T-helper 1 cell treated with Interleukin-12 subunit alpha and Interleukin-12 subunit beta and Interleukin-4 antibody, amounts not matched to agents 30 μg/mL and 1 μg/mL, for 36 hours (primary cell): ENCODE measurements at regions not wholly inside any gene's neighbourhood (a gene's known extent, or its start where the extent isn't known, plus 50 kb on each side); places are given as distances from the start of the nearest gene placed in this dataset.

ENCODE experiments used
- H3K27ac Mint-ChIP-seq: one replicate; pipeline ENCODE4 v1.8.0; 2021; ENCODE audit warnings: mild to moderate bottlenecking, mixed read lengths
- H3K27me3 Mint-ChIP-seq: one replicate; pipeline ENCODE4 v1.8.0; 2021; ENCODE audit warnings: low read depth, mixed read lengths
- H3K36me3 Mint-ChIP-seq: one replicate; pipeline ENCODE4 v1.8.0; 2021; ENCODE audit warnings: low read depth, mixed read lengths
- H3K4me1 Mint-ChIP-seq: one replicate; pipeline ENCODE4 v1.8.0; 2021; ENCODE audit warnings: low read depth, mixed read lengths
- H3K4me3 Mint-ChIP-seq: one replicate; pipeline ENCODE4 v1.8.0; 2021; ENCODE audit warnings: mild to moderate bottlenecking, moderate library complexity, mixed read lengths
- H3K9me3 Mint-ChIP-seq: one replicate; pipeline ENCODE4 v1.8.0; 2021; ENCODE audit warnings: mixed read lengths

DNA sequence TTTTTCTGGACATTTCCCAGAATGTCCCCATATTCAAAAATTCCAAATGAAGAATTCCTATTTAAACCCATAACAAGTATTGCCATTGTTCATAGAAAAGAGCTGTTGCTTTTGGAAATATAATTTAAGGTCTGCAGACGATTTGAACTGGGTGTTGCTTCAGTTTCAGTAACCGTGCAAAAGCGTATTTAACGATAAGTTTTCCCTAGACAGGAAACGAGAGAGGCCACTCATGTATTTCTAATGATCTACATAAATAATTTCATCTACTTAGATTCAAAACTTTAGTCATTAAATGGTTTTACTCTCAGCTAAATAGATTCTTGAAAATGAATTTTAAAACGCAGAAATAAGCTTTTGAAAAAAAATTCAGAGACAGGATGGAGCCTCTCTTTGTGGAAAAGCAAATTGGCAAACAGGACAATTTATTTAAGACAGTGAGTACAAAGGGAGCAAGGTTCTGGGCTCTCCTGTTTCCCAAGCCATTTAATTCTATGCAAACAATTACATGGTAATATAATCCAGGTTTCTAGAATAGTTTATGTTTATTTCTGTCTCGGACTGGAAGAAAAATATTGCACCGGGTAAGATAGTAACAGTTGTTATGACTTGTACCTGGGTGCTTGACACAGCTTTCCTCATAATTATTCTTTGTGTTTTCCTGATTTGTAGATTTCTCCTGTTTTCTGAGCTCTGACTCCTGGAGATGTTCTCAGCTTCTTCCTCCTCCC, 263.0 kb downstream of the BAMBI start:
- Mint-ChIP-seq H3K9me3 (no peaks in the 10 kb centered on the region), H3K4me3 (no peak overlapping the region), H3K4me1 (no peaks in the 10 kb centered on the region), H3K27me3 (no peaks in the 10 kb centered on the region), H3K36me3 (no peaks in the 10 kb centered on the region), H3K27ac (no peak overlapping the region)

DNA sequence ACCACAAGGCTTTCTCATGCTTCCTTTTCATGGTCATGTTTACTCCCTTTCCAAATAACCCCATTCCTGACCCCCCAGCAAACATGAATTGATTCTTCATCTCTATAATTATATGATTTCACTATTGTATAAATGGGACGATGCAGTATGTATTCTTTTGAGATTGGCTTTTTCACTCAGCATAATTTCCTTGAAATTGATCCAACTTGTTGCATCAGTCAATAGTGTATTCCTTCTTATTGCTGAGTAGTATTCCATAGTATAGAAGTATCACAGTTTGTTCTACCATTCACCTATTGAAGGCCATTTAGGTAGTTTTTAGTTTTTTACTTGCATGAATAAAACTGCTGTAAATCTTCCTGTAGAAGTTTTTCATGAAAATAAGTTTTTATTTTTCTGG, 264.7 kb downstream of the BAMBI start:
- Mint-ChIP-seq H3K4me1 (no peaks in the 10 kb centered on the region), H3K27ac (no peak overlapping the region), H3K4me3 (no peak overlapping the region), H3K27me3 (no peaks in the 10 kb centered on the region), H3K9me3 (no peaks in the 10 kb centered on the region), H3K36me3 (no peaks in the 10 kb centered on the region)

DNA sequence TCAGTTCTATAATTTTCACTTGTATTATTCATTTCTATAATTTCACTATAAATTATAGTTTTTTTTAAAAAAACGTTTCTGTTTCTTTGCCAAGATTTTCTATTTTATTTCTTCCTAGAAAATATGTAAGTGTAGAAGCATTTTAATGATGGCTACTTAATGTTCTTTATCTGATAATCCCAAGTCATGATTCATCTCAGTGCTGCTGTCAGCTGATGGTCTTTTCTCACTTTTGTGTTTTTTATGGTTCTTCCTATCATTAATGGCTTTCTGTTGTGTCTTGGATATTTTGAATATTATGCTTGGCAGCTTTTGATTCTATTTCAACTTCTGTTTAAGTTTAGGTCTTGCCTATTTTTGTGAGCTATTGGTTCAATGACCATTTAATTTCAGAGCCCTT, 268.6 kb downstream of the BAMBI start:
- no peaks in the 10 kb centered on the region for H3K9me3 Mint-ChIP-seq
- no peaks in the 10 kb centered on the region for H3K27me3 Mint-ChIP-seq
- H3K27ac Mint-ChIP-seq = no peak overlapping the region
- no peaks in the 10 kb centered on the region for H3K4me1 Mint-ChIP-seq
- H3K4me3 Mint-ChIP-seq = no peak overlapping the region
- no peaks in the 10 kb centered on the region for H3K36me3 Mint-ChIP-seq

DNA sequence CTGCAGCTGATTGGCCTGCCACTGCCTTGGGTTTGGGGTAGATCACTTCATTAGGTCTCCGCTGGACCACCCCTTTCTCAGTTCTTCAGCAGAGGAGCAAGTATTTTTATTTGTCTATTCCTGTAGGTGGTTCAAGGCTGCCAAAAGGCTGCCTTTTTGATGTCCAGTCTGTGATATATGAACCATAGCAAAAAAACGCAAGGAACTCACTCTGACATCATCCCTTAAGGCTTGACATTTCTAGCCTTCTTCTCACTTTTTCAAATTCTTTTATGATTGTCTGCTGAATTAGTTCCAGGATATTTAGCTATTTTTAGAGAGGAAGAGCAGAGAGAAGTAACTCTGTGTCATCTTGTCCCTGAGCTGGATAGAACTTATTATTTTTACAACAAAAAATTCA, 269.2 kb downstream of the BAMBI start:
- Mint-ChIP-seq H3K4me1 (no peaks in the 10 kb centered on the region), H3K36me3 (no peaks in the 10 kb centered on the region), H3K4me3 (no peak overlapping the region), H3K9me3 (no peaks in the 10 kb centered on the region), H3K27ac (no peak overlapping the region), H3K27me3 (no peaks in the 10 kb centered on the region)

DNA sequence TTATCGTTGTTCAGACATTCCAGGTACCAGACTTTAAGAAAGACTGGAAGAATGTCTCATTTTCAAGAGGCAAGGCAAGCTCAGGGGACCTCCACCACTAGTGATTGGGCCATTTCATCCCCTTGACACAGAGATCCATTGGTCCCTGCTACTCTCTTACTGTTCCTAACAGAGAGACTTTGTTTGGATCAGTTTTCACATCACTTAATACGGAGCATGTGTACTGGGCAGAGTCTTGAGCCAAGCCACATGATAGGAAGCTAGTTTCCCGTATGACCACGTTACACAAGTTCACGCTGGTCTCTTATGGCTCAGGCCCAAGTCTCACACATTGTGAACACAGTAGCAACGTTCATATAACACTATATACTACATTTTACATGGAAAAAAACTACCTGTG, 269.9 kb downstream of the BAMBI start:
- Mint-ChIP-seq H3K36me3 (no peaks in the 10 kb centered on the region), H3K27ac (no peak overlapping the region), H3K4me1 (no peaks in the 10 kb centered on the region), H3K9me3 (no peaks in the 10 kb centered on the region), H3K27me3 (no peaks in the 10 kb centered on the region), H3K4me3 (no peak overlapping the region)

DNA sequence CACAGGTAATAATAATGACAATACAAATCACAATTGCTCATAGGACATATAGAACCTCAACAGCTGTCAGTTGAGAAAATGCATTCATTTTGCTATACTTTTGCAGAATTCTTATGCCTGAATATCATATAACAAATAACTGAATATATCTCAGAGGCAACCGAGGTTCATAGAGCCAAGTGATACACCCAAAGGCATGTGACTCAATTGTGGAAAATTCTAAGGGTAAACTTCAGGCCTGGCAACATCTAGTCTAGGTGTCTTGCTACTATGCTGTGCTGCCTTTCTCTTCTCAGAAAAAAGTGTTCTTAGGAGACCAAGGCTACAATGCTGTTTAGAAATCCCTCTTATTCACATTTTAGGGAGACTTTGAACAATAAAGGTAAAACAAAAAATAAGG, 270.7 kb downstream of the BAMBI start:
- no peaks in the 10 kb centered on the region for H3K4me1 Mint-ChIP-seq
- H3K27me3 Mint-ChIP-seq = no peaks in the 10 kb centered on the region
- no peaks in the 10 kb centered on the region for H3K9me3 Mint-ChIP-seq
- no peaks in the 10 kb centered on the region for H3K36me3 Mint-ChIP-seq
- no peak overlapping the region for H3K4me3 Mint-ChIP-seq
- H3K27ac Mint-ChIP-seq = no peak overlapping the region

DNA sequence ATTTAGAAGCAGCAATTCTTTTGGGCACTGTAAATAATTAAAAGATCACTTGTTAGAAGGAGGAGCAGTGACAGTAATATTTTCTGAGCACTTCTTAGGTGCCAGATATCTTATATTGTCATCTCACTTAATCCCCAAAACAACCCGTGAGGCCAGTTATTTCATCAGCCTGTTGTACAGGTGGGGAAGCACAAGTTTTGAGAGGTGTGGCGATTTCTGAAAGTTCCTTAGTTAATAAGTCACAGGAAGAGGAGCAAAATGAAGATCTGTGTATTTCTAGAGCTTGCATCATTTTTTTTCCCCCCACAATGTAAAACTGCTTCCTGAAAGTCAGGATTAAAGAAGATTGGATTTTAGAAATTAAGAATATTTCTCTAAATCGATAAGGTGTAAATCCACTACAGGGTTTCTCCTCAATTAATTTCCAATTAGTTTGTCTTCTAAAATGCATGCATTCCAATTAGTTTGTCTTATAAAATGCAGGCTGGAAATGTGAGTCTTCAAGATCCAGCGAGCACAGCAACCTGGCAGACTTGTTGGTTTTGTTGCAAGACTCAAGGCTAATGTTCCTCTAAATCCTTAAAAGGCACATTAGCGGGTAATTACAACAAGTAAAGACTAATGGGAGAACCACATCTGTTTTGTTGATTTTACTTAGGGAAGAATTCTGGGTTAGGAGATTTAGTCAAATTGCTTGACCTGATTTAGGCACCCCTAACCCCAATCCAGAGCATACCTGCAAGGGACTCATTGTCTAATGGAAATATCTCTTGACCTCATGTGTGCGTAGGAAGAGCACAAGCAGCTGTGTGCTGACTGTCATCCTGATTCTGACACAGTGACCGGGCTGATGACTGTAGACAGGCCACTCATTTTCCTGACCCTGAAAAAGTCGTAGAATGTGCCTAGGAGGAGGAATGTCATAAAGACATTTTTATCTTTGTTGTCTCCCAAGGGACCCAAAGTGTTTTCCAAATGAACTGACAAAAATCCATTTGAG, 272.0 kb downstream of the BAMBI start:
- Mint-ChIP-seq H3K27me3 (peaks cover 3% of the 10 kb centered on the region), H3K36me3 (no peaks in the 10 kb centered on the region), H3K27ac (no peak overlapping the region), H3K4me1 (no peaks in the 10 kb centered on the region), H3K9me3 (no peaks in the 10 kb centered on the region), H3K4me3 (no peak overlapping the region)

DNA sequence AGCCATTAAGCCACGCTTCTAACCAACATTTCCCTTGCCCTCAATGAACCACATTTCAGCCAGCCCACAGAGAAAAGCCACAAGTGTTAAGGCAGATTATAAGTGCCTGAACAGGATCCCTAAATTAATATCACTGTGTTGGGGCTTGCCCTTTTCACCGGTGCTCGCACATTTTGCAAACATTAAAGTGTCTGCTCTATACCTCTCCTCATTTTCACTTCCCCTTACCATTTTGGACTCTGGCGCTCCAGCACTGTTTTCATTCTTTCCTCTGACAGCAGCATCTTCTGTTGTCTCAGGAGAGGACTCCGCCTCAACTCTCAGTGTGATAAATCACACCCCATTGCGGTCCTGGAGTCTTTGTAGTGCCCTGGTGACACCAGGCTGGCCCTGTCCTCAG, 274.2 kb downstream of the BAMBI start:
- Mint-ChIP-seq H3K4me3 (no peak overlapping the region), H3K36me3 (no peaks in the 10 kb centered on the region), H3K4me1 (no peaks in the 10 kb centered on the region), H3K9me3 (no peaks in the 10 kb centered on the region), H3K27ac (no peak overlapping the region), H3K27me3 (peaks cover 3% of the 10 kb centered on the region)

DNA sequence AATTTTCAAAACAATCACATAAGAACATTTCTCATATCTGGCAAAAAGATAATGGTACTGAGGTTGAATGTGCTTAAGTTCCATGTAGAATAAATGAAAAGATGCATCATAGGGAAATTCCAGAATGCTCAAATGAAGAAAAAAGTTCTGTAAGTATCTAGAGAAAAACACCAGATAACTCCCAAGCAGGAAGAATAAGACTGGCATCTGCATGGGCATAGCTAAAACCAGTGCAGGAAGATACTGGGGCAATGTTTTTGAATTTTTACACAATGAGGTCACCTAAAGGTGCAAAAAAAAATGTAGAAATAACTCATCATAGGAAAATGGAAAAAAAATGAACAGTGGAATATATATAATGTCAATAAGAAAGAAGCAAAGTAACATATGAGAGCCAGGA, 275.2 kb downstream of the BAMBI start:
- no peak overlapping the region for H3K4me3 Mint-ChIP-seq
- H3K36me3 Mint-ChIP-seq = no peaks in the 10 kb centered on the region
- H3K27ac Mint-ChIP-seq = no peak overlapping the region
- H3K9me3 Mint-ChIP-seq = no peaks in the 10 kb centered on the region
- no peaks in the 10 kb centered on the region for H3K4me1 Mint-ChIP-seq
- H3K27me3 Mint-ChIP-seq = peaks cover 3% of the 10 kb centered on the region

DNA sequence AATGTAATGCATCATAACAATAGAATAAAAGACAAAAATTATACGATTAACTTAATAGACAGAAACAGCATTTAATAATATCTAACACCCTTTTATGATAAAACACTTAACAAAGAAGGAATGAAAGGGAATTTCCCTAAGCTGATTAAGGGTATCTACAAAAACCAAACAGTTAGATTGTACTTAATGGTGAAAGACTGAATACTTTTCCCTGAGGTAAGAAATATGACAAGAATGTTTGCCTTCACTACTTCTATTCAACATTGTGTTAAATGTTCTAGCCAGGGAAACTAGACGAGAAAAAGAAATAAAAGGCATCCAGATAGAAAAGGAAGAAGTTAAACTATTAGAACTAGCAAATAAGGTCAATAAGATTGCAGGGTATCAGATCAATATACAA, 276.9 kb downstream of the BAMBI start:
- H3K4me3 Mint-ChIP-seq = no peak overlapping the region
- H3K27ac Mint-ChIP-seq = no peak overlapping the region
- no peaks in the 10 kb centered on the region for H3K36me3 Mint-ChIP-seq
- H3K9me3 Mint-ChIP-seq = peaks cover 4% of the 10 kb centered on the region
- H3K4me1 Mint-ChIP-seq = no peaks in the 10 kb centered on the region
- H3K27me3 Mint-ChIP-seq = peaks cover 3% of the 10 kb centered on the region

DNA sequence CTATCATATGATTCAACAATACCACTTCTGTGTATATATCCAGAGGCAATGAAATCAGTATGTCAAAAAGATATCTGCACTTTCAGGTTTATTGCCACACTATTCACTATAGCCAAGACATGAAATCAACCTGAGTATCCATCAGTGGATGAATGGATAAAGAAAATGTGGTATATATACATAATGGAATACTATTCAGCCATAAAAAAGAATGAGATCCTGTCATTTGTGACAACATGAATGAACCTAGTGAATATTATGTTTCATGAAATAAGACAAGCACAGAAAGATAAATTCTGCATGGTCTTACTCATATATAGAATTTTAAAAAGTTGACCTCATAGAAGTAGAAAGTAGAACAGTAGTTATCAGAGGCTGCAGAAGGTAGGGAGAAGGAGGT, 281.1 kb downstream of the BAMBI start:
- H3K4me1 Mint-ChIP-seq = no peaks in the 10 kb centered on the region
- peaks cover 4% of the 10 kb centered on the region for H3K9me3 Mint-ChIP-seq
- peaks cover 2% of the 10 kb centered on the region for H3K27me3 Mint-ChIP-seq
- H3K27ac Mint-ChIP-seq = no peak overlapping the region
- no peak overlapping the region for H3K4me3 Mint-ChIP-seq
- no peaks in the 10 kb centered on the region for H3K36me3 Mint-ChIP-seq

DNA sequence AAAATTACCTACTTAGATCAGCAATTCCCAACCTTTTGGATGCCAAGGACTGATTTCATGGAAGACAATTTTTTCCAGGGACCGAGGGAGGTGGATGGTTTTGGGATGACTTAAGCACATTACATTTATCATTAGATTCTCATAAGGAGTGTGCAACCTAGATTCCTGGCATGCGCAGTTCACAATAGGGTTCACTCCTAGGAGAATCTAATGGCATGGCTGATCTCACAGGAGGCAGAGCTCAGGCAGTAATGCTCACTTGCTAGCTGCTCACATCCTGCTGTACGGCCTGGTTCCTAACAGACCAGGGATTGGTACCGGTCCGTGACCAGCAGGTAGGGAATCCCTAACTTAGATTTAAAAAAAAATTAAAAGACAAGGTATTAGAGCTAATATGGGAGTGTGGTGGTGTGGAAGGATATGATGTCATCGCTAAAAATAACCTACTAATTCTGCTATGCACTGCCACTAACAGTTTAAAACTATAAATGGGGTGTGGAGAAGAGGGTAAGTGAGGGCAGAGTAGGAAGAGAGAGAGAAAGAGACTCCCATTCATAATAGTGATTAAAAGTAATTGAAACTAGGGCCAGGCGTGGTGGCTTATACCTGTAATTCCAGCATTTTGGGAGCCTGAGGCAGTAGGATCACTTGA, 282.7 kb downstream of the BAMBI start:
- Mint-ChIP-seq H3K36me3 (no peaks in the 10 kb centered on the region), H3K27ac (no peak overlapping the region), H3K4me1 (no peaks in the 10 kb centered on the region)

DNA sequence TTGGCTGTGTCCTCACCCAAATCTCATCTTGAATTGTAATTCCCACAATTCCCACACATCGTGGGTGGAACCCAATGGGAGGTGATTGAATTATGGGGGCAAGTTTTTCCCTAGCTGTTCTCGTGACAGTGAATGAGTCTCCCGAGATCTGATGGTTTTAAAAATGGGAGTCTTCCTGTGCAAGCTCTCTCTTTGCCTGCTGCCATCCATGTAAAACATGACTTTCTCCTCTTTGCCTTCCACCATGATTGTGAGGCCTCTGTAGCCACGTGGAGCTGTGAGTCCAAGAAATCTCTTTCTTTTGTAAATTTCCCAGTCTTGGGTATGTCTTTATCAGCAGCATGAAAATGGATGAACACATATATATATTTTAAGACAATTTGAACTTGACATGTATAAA, 285.4 kb downstream of the BAMBI start:
- Mint-ChIP-seq H3K4me1 (no peaks in the 10 kb centered on the region), H3K27me3 (no peaks in the 10 kb centered on the region), H3K27ac (no peak overlapping the region), H3K4me3 (no peak overlapping the region), H3K9me3 (peaks cover 4% of the 10 kb centered on the region), H3K36me3 (no peaks in the 10 kb centered on the region)

More for the DNA sequence above, 282.7 kb downstream of the BAMBI start:
- H3K4me3 Mint-ChIP-seq = no peak overlapping the region
- H3K9me3 Mint-ChIP-seq = peaks cover 4% of the 10 kb centered on the region
- H3K27me3 Mint-ChIP-seq = no peaks in the 10 kb centered on the region

DNA sequence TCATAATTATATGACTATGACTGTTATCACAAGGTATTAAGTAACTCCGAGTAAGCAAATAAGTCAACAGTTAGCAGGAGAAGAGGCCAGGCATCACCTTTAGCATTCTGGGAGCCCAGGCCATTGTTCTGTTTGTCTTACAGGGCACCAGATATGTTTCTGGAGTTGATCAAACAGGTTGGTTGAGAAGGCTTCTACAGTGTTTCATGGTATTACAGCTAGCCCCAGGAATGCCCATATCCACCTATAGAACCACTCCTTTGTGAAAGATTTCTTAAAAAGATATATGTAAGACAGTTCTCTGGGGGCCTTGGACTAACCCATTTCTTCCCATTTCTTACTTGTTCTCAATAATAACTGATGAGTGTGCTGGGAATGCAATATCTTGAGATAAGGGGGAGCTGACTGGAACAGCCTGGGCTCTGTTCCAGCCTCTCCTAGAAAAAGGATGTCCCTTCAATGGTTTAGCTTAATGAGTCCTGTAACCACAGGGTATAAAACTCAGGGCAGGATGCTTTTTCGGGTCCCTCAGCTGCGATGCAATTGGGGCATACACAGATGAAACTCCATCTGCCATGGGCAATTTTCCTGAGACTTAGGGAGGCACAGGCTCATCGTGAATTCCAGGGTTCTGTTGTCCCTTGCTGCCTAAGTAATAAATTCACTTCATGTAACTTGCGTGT, 286.4 kb downstream of the BAMBI start:
- Mint-ChIP-seq H3K4me3 (no peak overlapping the region), H3K4me1 (no peaks in the 10 kb centered on the region), H3K27ac (no peak overlapping the region), H3K27me3 (no peaks in the 10 kb centered on the region), H3K9me3 (peaks cover 1% of the 10 kb centered on the region), H3K36me3 (no peaks in the 10 kb centered on the region)
